ENCODE measurements at regions not wholly inside any gene's neighbourhood (a gene's known extent, or its start where the extent isn't known, plus 50 kb on each side); places are given as distances from the start of the nearest gene placed in this dataset.
"Not testable (repeated sequence)": the region's sequence is repeated elsewhere in the genome, so short reads cannot be mapped to it uniquely, and the experiment has no call there.

DNA sequence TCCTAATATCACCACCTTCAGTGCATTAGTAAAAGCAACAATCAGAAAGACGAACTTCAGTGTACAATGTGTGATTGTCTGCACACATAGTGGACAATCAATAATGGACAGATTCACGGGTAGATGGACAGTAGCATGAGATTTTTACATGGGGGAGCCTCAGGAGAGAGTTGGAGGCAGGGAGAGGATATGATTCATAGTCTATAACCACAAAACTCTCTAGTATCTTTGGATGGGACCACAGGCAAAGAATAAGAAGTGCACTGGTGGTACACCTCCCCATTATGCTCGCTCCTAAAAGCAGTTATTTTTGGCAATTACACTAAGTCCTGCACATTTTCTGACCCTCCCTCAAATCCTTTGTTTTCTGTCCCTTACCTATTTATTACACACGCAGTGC, 624.4 kb upstream of the ACTRT1 start:
- DNase-seq (ENCODE audit: low read depth, low spot score), result peak; percentile 1
- H3K4me3 ChIP-seq (ENCODE audit: low read depth, low read length), result no peak overlapping the region
- in situ Hi-C loops (cut with HindIII; ENCODE audit: low sequenced_read_pairs), result no loop called here
- TF ChIP-seq CTCF (IDR thresholded peaks at IDR 0.05; ENCODE audit: low read depth, low read length), result no peak

DNA sequence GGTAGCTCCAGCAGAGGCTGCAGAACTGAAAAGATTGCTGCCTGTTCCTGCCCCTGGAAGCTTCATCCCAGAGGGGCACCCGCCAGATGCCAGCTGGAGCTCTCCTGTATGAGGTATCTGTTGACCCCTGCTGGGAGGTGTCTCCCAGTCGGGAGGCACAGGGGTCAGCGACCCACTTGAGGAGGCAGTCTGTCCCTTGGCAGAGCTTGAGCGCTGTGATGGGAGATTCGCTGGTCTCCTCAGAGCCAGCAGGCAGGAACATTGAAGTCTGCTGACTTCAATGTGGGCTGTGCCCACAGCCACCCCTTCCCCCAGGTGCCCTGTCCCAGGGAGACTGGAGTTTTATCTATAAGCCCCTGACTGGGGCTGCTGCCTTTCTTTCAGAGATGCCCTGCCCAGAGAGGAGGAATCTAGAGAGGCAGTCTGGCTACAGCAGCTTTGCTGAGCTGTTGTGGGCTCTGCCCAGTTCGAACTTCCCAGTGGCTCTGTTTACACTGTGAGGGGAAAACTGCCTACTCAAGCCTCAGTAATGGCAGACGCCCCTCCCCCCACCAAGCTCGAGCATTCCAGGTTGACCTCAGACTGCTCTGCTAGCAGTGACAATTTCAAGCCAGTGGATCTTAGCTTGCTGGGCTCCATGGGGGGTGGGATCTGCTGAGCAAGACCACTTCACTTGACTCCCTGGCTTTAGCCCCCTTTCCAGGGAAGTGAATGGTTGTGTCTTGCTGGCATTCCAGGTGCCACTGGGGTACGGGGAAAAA, 622.3 kb upstream of the ACTRT1 start:
- in situ Hi-C loops (cut with HindIII; ENCODE audit: low sequenced_read_pairs); DNase-seq (ENCODE audit: low read depth, low spot score); H3K4me3 ChIP-seq (ENCODE audit: low read depth, low read length): not testable (repeated sequence)

GRCh38 chrX:128664211-128664610, 612.0 kb upstream of the ACTRT1 start:
- in situ Hi-C loops (cut with HindIII; ENCODE audit: low sequenced_read_pairs), result no loop called here
- TF ChIP-seq CTCF (IDR thresholded peaks at IDR 0.05; ENCODE audit: low read depth, low read length), result no peak
- no peak overlapping the region for H3K4me3 ChIP-seq (ENCODE audit: low read depth, low read length)
- no peak for DNase-seq (ENCODE audit: low read depth, low spot score)

- no peak for DNase-seq (ENCODE audit: low read depth, low spot score)
- in situ Hi-C loops (cut with HindIII; ENCODE audit: low sequenced_read_pairs), result no loop called here
Measured at GRCh38 chrX:128653524-128654060, 601.4 kb upstream of the ACTRT1 start.

GRCh38 chrX:128650326-128650725, 598.1 kb upstream of the ACTRT1 start:
- no peak for TF ChIP-seq CTCF (IDR thresholded peaks at IDR 0.05; ENCODE audit: low read depth, low read length)
- in situ Hi-C loops (cut with HindIII; ENCODE audit: low sequenced_read_pairs), result no loop called here
- H3K4me3 ChIP-seq (ENCODE audit: low read depth, low read length), result no peak overlapping the region
- DNase-seq (ENCODE audit: low read depth, low spot score), result no peak

More at GRCh38 chrX:128653524-128654060, 601.4 kb upstream of the ACTRT1 start:
- no peak for TF ChIP-seq CTCF (IDR thresholded peaks at IDR 0.05; ENCODE audit: low read depth, low read length)
- no peak overlapping the region for H3K4me3 ChIP-seq (ENCODE audit: low read depth, low read length)

GRCh38 chrX:128634754-128635153, 582.6 kb upstream of the ACTRT1 start:
- no peak for TF ChIP-seq CTCF (IDR thresholded peaks at IDR 0.05; ENCODE audit: low read depth, low read length)
- in situ Hi-C loops (cut with HindIII; ENCODE audit: low sequenced_read_pairs), result no loop called here
- no peak overlapping the region for H3K4me3 ChIP-seq (ENCODE audit: low read depth, low read length)
- DNase-seq (ENCODE audit: low read depth, low spot score), result no peak

DNA sequence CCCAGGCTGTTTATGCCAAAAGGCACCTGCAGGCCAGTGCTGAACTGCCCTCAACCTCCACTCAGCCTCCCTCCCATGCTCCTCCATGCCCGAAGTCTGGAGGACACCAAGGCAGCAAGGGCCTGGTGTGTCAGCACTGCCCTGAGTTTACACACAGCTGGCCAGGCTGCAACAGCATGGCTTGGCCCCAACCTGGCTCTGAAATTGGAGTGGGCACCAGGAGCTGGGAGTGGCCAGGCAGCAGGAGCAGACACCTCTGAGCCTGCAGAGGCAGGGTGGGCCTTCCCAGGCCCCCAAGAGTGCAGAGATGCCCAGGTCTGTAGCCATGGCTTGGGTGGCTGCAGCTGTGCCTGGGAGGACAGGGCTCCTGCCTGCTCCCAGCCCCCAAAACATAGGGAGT, 571.2 kb upstream of the ACTRT1 start:
- no peak for DNase-seq (ENCODE audit: low read depth, low spot score)
- TF ChIP-seq CTCF (IDR thresholded peaks at IDR 0.05; ENCODE audit: low read depth, low read length), result no peak
- no peak overlapping the region for H3K4me3 ChIP-seq (ENCODE audit: low read depth, low read length)
- in situ Hi-C loops (cut with HindIII; ENCODE audit: low sequenced_read_pairs), result no loop called here
